HG03378 (cell line): ENCODE measurements at regions not wholly inside any gene's neighbourhood (a gene's known extent, or its start where the extent isn't known, plus 50 kb on each side); places are given as distances from the start of the nearest gene placed in this dataset.
"Not testable (repeated sequence)": the region's sequence is repeated elsewhere in the genome, so short reads cannot be mapped to it uniquely, and the experiment has no call there.

Experiments used
- ATAC-seq: cut with Tn5 transposase; IDR thresholded peaks from one replicate; pipeline ENCODE4 v1.9.1; 2021; ENCODE audit warnings: mild to moderate bottlenecking, moderate library complexity; ENCODE audit not compliant: unreplicated experiment

DNA sequence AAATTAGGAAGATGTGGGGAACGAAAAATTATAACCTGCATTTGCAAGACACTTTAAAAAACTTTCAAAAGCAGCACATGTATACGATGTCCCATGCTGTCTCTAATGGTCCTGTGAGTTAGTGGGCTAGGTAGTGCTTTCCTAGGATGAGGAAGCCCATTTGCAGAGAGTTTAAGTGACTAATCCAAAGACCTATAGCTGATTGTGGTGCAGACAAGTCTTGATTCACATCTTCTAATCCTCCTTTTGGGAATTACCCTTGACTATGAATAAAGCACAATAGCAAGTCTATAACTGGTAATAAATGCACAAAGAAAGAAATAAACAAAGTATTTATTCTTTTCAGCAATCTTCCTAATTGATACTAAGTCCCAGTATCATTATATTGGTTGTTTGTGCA, 234.6 kb upstream of the FANCL start:
- ATAC-seq = no peak

DNA sequence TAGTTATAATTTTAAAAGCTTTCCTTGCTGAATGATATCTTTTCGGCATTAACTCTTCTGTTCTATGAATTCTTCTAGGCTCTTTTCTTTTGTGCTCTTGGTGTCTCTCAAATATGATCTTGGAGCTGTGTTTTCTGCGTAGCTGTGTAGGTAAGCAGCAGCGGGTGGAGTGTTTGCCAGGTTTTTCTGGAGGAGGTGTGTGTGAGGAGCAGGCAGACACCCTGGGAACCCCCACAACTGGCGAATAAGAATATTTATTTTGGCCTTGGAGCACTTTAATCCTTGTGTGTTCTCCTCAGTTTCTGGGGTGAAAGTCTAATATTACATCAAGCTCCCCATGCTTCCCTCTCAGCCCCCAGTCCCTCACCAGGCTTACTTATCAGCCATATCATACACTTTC, 232.0 kb upstream of the FANCL start:
- no peak for ATAC-seq

DNA sequence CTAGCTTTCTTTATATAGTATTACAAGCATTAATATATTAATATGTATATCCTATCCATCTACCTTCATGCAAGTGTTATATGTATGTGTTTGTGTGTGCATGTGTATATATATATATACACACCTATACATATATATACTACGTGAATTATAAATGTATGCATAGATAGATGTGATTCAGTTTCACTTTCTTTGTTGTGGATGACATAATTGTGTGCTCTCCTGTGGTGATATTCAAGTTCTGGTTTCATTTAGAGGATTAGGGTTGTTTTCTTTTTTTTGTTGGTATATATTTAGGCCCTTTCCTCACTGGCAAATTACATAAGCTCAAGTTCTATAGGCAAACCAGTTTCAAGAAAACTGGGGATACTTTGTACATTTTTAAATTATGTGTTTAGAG, 225.7 kb upstream of the FANCL start:
- ATAC-seq = no peak

DNA sequence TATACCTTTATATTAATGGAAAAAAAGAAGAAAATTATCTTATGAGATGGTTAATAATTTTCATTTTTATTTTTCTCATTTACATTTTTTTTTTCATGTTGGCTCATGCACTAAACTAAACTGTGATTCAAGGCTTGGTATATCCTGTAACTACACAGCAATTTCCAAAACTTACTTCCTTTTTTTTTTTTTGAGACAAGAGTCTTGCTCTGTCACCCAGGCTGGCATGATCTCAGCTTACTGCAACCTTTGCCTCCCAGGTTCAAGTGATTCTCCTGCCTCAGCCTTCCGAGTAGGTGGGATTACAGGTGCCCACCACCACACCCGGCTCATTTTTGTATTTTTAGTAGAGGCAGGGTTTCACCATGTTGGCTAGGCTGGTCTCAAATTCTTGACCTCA, 224.9 kb upstream of the FANCL start:
- not testable (repeated sequence) for ATAC-seq

DNA sequence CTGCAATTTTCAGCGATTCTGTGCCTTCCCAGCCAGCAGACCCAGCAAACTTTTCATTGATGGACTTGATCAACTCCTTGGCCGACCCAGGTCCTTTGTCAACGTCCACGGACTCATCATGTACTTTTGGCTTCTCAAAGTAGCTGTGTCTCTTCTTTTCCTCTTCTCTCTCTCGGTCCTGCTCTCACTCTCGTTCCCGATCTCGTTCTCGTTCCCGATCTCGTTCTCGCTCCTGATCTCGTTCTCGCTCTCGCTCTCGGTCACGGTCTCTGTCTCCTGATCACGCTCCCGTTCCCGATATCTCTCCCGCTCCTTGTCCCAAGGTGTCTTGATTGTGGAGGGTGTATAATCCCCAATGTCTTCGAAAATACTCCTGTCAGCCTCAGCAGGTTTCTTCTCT, 219.5 kb upstream of the FANCL start:
- ATAC-seq = no peak

DNA sequence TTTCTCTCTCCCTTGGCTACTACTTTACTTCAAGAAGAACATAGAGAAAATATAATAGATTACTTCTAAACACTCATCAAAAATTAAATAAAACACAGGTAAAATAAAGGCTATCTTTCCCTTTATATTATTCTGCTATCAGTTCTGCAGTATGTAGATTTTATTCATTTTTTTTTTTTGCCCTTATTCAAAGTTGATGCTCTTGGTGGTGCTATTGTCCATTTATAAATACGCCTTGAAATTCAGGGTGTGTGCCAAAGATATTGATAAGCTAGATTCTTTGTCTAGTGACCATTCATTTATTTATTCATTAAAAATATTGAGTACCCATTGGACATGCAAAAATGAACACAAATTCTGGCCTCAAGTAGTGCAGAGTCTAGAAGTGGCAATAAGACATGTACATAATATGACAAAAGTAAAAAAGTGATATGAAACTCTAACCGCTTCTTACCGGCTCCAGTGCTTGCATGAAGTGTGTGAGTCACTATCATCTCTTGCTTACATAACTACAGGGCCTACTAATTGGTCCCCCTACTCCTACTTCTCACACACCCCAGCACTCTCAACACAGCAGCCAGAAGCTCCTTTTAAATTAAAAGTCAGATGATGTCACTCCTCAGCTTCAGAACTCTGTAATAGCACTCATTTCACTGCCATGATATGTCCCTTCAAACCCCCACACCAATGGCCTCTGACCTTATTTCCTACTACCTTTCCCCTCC, 208.3 kb upstream of the FANCL start:
- peak; percentile 94 for ATAC-seq

DNA sequence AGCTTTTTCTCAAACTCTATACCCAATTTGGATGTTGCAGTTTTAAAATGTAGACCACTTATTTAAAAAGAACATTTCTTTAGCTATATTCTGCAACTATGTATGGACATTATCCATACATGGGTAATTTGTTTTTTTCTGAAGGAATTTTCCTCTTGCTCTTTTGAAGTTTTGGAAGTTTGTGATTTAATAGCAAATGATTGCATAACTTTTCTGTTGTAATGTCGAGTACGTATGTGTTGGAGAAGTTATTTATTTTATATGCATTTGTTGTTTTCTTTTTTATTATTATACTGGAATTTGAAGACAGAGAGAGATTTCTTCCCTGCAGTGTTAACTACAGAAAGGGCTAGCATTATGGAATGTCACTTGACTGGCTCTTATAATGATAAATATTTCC, 207.7 kb upstream of the FANCL start:
- no peak for ATAC-seq

DNA sequence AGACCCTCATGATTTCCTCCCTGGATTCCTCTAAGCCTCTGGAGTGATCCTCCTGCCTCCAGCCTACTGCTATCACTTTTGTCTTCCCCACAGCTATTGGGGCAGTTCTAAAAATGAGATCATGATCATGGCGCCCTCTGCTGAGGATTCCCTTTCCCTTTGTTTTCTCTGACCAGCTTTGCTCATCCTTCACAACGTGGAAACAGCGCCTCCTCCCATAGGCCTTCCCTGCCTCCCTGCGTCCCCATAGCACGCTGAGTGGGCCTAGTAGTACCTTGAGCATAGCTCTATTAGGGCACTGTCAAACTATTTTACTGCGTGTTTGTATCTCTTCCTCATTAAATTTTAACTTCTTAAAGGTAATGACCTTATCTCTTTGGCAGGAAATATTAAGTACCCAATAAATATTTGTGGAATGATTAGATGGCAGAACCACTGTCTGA, 207.0 kb upstream of the FANCL start:
- ATAC-seq = peak; percentile 62

DNA sequence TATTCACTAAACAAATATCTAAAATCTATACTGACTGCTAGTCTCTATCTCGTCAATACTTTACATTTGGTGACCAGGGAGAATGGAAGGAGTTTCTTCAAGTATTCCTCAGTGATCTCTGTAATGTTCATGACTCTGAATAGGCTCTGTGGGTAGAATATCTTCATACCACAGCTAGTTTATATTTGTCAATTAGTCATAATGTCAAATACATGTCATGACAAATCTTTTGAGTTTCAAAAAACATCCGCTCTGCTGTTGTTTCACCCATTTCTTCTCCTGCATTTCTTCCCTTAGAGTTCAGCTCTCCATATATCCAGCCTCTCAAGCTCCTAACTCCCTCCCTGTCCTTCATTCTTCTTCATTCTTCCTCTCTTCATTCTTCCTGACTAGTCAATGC, 206.5 kb upstream of the FANCL start:
- ATAC-seq = no peak

DNA sequence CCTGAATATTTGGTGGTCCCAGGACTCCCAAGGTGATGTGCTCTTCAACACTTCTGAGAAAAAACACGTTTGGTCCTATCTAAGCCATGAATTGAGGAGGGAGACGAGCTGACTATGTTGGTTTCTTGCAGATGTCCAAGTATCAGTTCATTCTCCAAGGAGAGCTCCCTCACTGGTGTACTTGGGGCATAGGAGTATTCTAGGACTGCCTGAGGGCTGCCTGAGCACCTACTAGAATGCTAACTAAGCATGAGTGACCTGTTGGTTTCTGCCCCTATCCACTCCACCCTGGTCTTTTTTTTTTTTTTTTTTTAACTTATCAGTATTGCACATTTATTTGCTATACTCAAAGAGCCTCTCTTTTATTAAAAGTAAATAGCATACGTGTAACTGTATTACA, 200.5 kb upstream of the FANCL start:
- ATAC-seq = no peak

DNA sequence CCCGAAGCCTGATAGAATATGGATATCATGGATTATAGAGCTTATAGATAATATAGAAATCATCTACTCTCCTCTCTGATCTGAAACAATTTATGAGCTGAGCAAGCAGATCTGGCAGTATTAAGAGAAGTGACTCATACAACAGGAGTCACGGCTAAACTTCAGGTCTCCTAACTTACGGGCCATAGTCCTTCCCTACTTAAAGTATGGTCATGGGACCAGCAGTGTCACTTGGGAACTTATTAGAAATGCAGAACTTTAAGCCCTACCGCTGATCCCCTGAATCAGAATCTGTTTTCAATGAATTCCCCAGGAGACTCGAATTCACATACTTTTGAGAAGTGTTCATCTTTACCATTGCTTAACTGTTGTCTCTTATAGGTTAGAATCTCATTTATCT, 195.7 kb upstream of the FANCL start:
- ATAC-seq = no peak

DNA sequence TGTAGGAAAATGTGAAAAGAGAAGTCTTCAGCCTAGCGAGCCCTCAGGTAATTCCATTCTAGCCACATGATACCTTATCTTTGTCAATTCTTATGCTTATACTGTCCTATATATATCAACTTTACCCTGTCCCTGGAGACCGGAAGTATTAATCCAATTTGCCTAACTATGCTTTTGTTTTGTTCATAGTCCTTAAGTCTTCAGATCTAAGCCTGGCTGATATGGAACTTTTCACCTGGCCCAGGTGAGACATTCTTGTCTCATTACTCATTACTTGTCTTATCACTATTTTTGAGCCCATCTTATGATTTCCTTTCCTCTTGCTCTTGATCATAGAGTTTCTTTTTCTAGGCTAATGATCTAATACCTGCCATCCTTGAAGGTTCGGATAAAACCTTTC, 194.1 kb upstream of the FANCL start:
- ATAC-seq = no peak

DNA sequence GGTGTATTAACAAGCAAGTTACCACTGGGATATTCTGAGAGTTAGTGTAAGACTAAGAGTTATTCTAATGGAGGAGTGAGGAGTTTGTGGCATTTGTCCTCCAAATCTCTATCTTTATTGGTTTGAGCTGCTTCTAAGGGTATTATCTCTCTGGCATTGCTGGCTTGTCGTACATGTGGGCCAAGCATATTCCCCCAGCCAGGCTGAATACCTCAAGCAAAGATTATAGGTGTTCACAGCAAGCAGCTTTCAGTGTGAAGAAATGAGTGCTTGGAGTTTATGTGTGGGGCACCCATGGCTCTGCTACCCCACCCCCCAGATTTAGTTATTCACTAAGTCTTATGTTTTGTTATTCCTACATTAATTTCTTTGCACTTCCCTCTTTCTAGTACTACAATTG, 193.6 kb upstream of the FANCL start:
- ATAC-seq = no peak

DNA sequence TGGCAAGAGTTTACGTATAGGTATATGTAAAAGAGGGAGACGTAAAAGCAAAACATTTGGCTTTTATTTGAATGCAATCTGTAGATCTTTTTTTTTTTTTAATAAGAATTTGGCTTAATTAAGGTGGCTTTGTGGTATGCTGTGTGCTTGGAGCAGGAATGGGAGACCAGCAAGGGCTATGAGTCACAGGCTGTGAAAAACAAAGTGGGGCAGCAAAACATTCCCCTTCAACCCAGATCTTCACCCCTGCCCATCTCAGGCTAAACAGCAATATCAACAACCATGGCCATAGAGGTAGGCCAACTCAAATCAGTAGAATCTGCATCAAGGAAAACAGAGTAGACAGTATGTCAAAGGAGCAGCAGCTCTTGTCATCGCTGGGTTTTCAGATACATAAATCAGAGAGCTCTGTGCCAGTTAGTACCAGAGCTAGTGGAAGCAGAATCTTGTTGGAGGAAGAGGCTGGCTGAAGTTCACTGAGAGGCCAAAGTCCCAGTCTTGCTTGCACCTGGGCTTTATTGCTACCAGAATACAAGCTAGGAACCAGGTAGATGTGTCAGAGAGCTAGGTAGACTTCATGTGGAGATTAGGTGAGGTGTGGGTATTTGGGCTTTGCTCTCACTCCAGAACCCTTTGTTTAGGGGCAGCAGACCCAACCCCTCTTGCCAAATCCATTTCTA, 191.5 kb upstream of the FANCL start:
- ATAC-seq = no peak

DNA sequence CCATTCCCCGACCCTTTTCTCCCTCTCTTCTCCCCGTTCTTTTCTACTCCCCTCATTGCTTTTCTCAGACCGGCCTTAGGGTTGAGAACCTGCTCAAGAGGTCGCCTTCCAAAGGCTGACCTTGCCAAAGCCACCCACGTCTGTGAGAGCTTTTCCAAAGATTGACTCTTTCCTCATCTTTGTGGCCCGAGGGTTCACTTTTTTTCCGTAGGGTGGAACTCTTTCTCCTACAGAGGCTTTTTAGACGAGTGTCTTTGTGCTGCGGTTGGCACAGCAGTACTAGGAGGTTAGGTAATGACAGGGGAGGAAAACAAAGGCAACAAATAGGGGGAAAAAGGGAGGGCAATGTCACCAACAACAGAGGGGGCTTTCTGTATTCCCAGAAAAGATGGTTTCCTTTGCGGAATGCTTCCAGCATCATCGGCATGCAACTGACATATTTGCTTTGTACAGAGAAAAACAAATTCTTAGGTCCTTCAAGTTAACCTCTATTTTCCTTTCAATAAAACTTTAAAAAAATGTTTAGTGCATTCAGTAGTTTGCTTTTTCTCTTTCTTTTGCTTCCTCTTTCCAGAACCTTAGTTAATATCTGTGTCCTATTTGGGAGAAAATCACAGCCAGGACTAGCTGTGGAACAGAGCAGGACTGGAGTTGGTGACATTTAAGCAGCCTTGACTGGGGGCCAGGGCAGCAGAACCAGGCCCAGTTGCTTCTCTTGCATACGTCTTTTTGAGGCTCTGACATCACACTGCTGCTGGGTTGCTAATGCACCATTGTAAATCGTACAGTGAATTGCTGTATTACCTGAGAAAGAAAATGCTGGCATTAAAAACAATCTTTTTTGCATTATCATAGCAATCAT, 188.1 kb upstream of the FANCL start:
- ATAC-seq = no peak

DNA sequence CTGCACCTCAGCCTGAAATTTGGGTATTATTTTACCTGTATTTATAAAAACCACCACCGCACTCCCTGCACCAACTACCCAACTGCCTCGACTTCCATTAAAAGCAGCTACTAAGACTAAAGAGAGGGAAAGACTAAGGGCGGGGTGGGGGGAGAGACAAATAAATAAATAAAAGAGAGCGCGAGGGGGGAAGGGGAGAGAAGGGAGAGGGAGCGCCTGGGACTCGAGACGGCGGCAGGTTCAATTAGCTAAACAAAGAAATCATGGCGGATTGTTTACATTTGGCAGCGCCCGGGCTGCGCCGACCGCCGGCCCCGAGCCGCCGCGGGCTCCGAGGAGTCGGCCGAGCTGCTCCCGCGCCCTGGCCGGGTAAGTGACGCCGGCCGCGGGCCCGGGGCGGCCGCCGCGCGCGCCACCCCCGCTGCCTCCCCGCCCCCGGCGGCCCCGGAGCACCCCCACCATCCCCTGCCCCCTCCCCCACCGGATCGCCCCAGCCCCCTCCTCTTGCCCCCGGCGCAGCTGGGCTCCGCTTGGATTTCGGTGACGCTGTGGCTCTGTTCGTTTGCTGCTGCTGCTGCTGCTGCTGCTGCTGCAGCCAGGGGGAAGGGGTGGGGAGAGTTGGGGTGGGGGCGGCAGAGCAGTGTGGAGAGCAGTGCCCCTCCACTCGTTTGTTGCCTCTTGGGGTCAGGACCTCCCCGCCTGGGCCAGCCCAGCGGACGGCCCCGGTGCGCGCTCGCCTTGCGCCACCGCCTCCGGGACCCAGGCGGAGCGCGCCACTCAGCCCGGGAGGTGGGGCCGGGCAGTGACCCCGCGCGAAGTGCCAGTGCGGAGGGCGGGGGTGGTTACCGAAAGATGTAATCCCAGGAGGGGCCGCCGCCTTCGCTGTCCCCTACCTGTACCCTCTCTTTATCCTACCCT, 187.2 kb upstream of the FANCL start:
- ATAC-seq = no peak

DNA sequence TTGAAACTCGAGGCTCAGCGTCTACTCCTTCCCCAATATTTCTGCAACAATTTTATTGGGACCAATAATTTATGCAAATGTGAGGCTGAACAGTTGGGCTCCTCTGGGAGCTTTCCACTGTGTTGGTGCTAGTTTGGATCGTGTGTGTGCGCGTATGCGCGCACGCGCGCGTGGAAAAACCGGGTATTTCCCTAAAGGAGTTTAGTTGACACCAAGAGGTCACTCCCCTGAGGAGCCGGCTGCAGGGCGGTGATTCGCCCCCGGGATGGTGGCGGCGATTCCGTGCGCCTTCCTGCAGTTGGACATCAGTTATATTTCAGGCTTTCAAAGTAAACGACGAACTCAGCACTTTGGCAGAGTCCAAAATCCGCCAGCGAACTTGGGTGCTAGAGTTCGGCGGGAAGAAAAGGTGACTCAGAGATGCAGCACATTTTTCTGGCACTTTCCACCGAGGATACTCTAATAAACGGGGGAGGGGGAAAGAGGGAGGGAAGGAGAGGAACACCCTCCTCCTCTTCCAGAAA, 186.5 kb upstream of the FANCL start:
- no peak for ATAC-seq

DNA sequence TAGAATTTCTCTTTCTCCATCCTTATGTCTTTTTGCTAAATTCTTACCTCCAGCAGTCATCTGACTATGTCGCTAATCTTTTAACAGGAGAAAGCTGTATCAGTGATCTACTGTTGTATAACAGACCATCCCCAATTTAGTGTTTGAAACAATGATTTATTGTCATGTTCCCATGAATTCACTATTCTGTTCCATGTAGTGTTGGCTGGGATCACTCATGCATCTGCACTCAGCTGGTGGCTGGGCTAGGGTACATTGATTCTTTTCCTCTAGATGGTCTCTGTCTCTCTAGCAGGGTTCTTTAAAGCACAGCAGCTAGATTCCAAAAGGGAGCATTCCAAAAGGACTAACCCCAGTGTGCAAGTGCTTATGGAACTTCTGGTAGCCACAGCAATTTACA, 184.2 kb upstream of the FANCL start:
- no peak for ATAC-seq

DNA sequence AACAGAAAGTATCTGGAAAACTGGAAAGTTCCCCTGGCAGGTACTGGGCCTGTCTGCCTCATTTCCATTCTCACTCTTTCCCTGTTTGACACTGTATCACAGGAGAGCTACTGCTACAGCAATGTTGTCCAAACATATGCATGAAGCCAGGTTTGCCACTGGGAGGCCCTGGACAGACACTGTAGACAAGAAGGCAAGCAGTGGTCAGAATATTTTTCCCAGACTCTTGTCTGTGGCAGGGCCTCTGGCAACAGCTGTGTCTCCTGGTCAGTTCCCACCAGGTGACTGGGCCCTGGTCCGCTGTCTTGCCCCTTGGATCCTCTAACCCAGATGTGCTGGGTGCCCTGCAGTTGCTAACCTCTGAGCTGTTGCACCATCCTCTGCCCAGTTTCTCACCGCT, 178.9 kb upstream of the FANCL start:
- no peak for ATAC-seq

DNA sequence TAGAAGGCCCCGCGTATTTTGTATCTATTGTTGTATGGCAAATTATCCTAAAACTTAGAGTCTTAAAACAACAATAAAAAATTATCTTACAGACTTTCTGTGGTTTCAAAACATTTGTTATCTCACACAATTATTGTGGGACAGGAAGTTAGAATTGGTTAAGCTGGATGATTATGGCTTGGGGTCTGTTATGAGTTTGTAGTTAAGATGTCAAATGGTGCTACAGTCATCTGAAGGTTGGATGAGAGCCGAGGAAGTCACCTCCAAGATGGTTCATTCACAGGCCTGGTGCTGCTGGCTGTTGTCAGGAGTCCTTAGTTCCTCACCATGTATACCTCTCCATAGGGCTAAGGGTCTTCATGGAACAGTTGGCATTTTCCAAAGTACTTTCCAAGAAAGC, 175.6 kb upstream of the FANCL start:
- no peak for ATAC-seq

DNA sequence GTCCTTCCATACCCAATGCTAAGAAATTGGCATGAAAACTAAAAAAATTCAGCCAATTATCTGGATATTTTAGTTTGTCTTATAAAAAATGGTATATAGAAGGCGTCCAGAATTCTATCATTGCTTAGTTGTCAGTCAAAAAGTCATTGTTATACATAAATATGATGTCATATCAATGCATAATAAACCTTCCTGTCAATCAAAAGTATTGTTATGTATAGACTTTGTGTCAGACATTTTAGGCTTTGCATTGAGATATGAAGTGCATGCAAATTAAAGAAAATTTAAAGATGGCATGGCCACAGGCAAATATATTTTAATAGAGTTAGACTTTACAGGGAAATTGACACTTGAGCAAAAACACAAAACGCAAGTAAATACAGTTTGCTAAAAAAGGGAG, 173.4 kb upstream of the FANCL start:
- ATAC-seq = no peak
